Thyroid gland (tissue), 4 donors: ENCODE measurements at regions not wholly inside any gene's neighbourhood (a gene's known extent, or its start where the extent isn't known, plus 50 kb on each side); places are given as distances from the start of the nearest gene placed in this dataset.

ENCODE experiments used
- POLR2A ChIP-seq, 2 donors: fragments of 450-650 bp; IDR thresholded peaks; one replicate each; pipeline ENCODE4 v1.6.1; 2017; ENCODE audit warnings: antibody characterized with exemption in 2 of 2, mild to moderate bottlenecking in 2 of 2, moderate library complexity in 1 of 2
- TF ChIP-seq, protein P1 (sequence below), 6 experiments: fragments of 200-600 bp in 3 of 6; fragments of 450-650 bp in 3 of 6; sonication (generic) in 3 of 6; IDR thresholded peaks; one replicate each; pipeline ENCODE4 v1.5.1; 2016 to 2019; ENCODE audit warnings: antibody characterized with exemption in 6 of 6, mild to moderate bottlenecking in 2 of 6, inconsistent platforms in 1 of 6, moderate library complexity in 1 of 6

DNA sequence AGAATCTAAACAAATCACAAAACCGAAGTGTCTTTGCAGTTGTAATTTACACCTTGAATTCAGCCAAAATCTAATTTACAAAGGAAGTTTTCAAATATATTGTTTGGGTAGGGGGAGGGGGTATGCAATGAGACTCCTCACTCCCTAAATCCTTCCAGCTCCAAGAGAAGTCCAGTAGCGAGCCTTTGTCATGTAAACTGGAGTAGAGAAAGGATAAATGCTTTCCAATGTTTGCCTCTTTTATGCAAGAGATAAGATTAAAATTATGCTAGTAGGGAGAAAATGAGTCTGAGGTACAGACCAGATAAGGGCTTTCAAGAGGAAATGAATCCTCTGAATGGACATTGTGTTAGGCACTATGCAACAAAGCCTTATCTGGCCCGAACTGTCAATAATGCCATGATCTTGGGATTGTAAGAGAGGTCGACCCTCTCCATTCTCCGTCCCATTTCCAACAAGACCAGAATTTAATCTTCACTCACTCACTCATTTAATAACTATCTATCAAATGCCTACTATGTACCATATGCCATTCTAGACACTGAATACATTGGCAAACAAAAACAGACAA, 199.2 kb downstream of the LACC1 start:
- TF ChIP-seq POLR2A (IDR thresholded peaks at IDR 0.05): no peak
- TF ChIP-seq, protein P1, sequence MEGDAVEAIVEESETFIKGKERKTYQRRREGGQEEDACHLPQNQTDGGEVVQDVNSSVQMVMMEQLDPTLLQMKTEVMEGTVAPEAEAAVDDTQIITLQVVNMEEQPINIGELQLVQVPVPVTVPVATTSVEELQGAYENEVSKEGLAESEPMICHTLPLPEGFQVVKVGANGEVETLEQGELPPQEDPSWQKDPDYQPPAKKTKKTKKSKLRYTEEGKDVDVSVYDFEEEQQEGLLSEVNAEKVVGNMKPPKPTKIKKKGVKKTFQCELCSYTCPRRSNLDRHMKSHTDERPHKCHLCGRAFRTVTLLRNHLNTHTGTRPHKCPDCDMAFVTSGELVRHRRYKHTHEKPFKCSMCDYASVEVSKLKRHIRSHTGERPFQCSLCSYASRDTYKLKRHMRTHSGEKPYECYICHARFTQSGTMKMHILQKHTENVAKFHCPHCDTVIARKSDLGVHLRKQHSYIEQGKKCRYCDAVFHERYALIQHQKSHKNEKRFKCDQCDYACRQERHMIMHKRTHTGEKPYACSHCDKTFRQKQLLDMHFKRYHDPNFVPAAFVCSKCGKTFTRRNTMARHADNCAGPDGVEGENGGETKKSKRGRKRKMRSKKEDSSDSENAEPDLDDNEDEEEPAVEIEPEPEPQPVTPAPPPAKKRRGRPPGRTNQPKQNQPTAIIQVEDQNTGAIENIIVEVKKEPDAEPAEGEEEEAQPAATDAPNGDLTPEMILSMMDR (IDR thresholded peaks at IDR 0.05): no peak
